SIG-M5 treated with dmso at 0.1 percent for 504 hours (cell line): ENCODE measurements at regions not wholly inside any gene's neighbourhood (a gene's known extent, or its start where the extent isn't known, plus 50 kb on each side); places are given as distances from the start of the nearest gene placed in this dataset.
"Not testable (repeated sequence)": the region's sequence is repeated elsewhere in the genome, so short reads cannot be mapped to it uniquely, and the experiment has no call there.

Experiments used
- DNase-seq: peaks from one replicate; lab custom pipeline; 2025; ENCODE audit not compliant: unreplicated experiment; lab: John Stamatoyannopoulos, UW

GRCh38 chr1:30533796-30534550 is 189.4 kb downstream of the MATN1 start:
- no peak for DNase-seq

GRCh38 chr1:30533141-30533540 is 190.2 kb downstream of the MATN1 start:
- no peak for DNase-seq

GRCh38 chr1:30532621-30533020 is 190.8 kb downstream of the MATN1 start:
- no peak for DNase-seq

- DNase-seq, result no peak
These were observed 195.8 kb downstream of the MATN1 start for GRCh38 chr1:30527511-30528140.

GRCh38 chr1:30526652-30527345 is 196.6 kb downstream of the MATN1 start:
- no peak for DNase-seq

- no peak for DNase-seq
These were observed 197.3 kb downstream of the MATN1 start for GRCh38 chr1:30525971-30526651.

GRCh38 chr1:30525631-30525970 is 197.8 kb downstream of the MATN1 start:
- DNase-seq, result no peak

GRCh38 chr1:30524840-30525617 is 198.4 kb downstream of the MATN1 start:
- DNase-seq, result no peak

GRCh38 chr1:30524025-30524555 is 199.3 kb downstream of the MATN1 start:
- DNase-seq, result not testable (repeated sequence)

GRCh38 chr1:30523055-30524020 is 200.0 kb downstream of the MATN1 start:
- no peak for DNase-seq

GRCh38 chr1:30522031-30523004 is 201.1 kb downstream of the MATN1 start:
- no peak for DNase-seq

- no peak for DNase-seq
These were observed 202.0 kb downstream of the MATN1 start for GRCh38 chr1:30521261-30521865.

GRCh38 chr1:30520476-30520875 is 202.9 kb downstream of the MATN1 start:
- no peak for DNase-seq

GRCh38 chr1:30519201-30519763 is 204.1 kb downstream of the MATN1 start:
- no peak for DNase-seq

GRCh38 chr1:30518696-30519095 is 204.7 kb downstream of the MATN1 start:
- no peak for DNase-seq

- DNase-seq, result no peak
These were observed 205.2 kb downstream of the MATN1 start for GRCh38 chr1:30518186-30518585.

GRCh38 chr1:30517666-30518065 is 205.7 kb downstream of the MATN1 start:
- DNase-seq, result not testable (repeated sequence)

- DNase-seq, result not testable (repeated sequence)
These were observed 206.1 kb downstream of the MATN1 start for GRCh38 chr1:30517241-30517640.
